HUES48 (cell line): ENCODE measurements at regions not wholly inside any gene's neighbourhood (a gene's known extent, or its start where the extent isn't known, plus 50 kb on each side); places are given as distances from the start of the nearest gene placed in this dataset.

Experiments used
- H3K27ac ChIP-seq: one replicate; pipeline ENCODE4 v1.7.0; 2013; ENCODE audit warnings: low read depth, low read length, inconsistent platforms
- H3K27me3 ChIP-seq: 2 replicates; pipeline ENCODE4 v1.6.1; 2013; ENCODE audit warnings: mild to moderate bottlenecking, low read length; ENCODE audit not compliant: control insufficient read depth, insufficient read depth
- H3K36me3 ChIP-seq: 2 replicates; pipeline ENCODE4 v1.6.1; 2013; ENCODE audit warnings: low read length; ENCODE audit not compliant: control insufficient read depth, insufficient read depth
- H3K4me1 ChIP-seq: 2 replicates; pipeline ENCODE4 v1.6.1; 2013; ENCODE audit warnings: mild to moderate bottlenecking, low read length; ENCODE audit not compliant: control insufficient read depth, insufficient read depth
- H3K4me3 ChIP-seq: 2 replicates; pipeline ENCODE4 v1.5.1; 2013; ENCODE audit warnings: mild to moderate bottlenecking, low read depth, low read length
- H3K9ac ChIP-seq: 2 replicates; pipeline ENCODE4 v1.6.1; 2013; ENCODE audit warnings: mild to moderate bottlenecking, low read depth, low read length, moderate library complexity
- H3K9me3 ChIP-seq: 2 replicates; pipeline ENCODE4 v1.6.1; 2013; ENCODE audit warnings: low read length; ENCODE audit not compliant: control insufficient read depth, insufficient read depth

DNA sequence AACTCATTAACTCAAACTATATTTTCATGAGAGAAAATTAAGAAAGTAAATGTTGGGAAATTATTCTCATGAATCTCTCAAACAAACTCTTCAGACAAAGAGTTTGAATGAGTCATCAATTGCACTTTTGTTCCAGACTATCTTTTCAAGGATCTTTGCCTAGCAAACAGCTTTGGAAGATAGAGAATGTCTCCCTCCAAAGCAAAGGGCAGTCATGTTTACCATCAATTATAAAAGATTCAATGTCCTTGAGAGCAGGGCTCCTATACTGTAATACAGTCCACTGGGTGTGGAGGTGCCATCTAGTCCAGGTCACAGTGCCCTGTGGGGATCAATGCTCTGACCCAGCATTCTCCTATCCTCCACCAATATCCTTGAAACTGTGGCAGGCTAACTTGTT lies 1429.3 kb downstream of the EFNA5 start:
- Histone ChIP-seq H3K27ac (no peak overlapping the region), H3K27me3 (no peaks in the 10 kb centered on the region), H3K9ac (no peak overlapping the region), H3K4me1 (no peaks in the 10 kb centered on the region), H3K4me3 (no peak overlapping the region), H3K36me3 (no peaks in the 10 kb centered on the region), H3K9me3 (no peaks in the 10 kb centered on the region)

GRCh38 chr5:106205916-106206571 lies 1464.7 kb downstream of the EFNA5 start:
- H3K4me3 ChIP-seq = no peak overlapping the region
- H3K9me3 ChIP-seq = no peaks in the 10 kb centered on the region
- H3K9ac ChIP-seq = no peak overlapping the region
- no peaks in the 10 kb centered on the region for H3K27me3 ChIP-seq
- no peaks in the 10 kb centered on the region for H3K36me3 ChIP-seq
- H3K27ac ChIP-seq = no peak overlapping the region
- H3K4me1 ChIP-seq = no peaks in the 10 kb centered on the region

GRCh38 chr5:106202035-106202434 lies 1468.7 kb downstream of the EFNA5 start:
- Histone ChIP-seq H3K27ac (no peak overlapping the region), H3K4me3 (no peak overlapping the region), H3K36me3 (no peaks in the 10 kb centered on the region), H3K9me3 (no peaks in the 10 kb centered on the region), H3K27me3 (no peaks in the 10 kb centered on the region), H3K4me1 (no peaks in the 10 kb centered on the region), H3K9ac (no peak overlapping the region)

GRCh38 chr5:106200971-106201370 lies 1469.8 kb downstream of the EFNA5 start:
- H3K9me3 ChIP-seq = no peaks in the 10 kb centered on the region
- no peak overlapping the region for H3K27ac ChIP-seq
- no peaks in the 10 kb centered on the region for H3K4me1 ChIP-seq
- H3K27me3 ChIP-seq = no peaks in the 10 kb centered on the region
- H3K36me3 ChIP-seq = no peaks in the 10 kb centered on the region
- no peak overlapping the region for H3K4me3 ChIP-seq
- H3K9ac ChIP-seq = no peak overlapping the region

GRCh38 chr5:106195679-106196474 lies 1474.9 kb downstream of the EFNA5 start:
- H3K27ac ChIP-seq = no peak overlapping the region
- no peaks in the 10 kb centered on the region for H3K27me3 ChIP-seq
- no peaks in the 10 kb centered on the region for H3K36me3 ChIP-seq
- H3K4me3 ChIP-seq = no peak overlapping the region
- no peaks in the 10 kb centered on the region for H3K9me3 ChIP-seq
- H3K4me1 ChIP-seq = no peaks in the 10 kb centered on the region
- no peak overlapping the region for H3K9ac ChIP-seq

DNA sequence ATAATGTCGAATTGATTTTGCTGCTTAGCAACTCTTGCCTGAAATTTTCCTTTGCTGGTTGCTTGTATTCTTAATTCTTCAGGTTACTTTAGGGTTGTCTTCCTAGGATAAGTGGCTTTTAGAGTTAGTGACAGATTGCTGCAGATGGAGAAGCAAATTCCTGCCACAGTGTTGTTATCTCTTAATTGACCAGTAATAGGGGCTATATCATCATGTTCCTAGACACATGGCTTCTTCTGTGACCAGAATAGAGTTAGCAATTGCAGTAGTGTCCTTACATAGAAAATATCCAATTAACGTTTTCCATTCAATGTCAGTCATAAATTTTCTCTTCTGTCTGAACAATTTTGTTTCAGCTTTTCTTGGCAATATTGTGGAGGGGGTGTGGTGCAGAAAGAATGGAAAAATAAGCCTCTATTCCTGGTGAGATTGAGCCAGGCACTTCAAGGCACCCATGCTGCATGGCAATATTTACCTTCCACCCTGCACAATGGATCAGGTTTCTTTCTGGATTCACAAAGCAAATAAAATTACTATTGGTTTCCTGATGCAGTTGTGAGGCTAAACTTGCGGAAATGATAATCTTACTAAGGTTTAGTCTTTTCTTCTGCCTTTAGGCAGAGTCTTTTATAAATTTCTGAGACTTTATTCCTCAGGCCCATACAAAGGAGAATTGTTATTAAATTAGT lies 1481.5 kb downstream of the EFNA5 start:
- Histone ChIP-seq H3K9ac (no peak overlapping the region), H3K36me3 (no peaks in the 10 kb centered on the region), H3K4me1 (no peaks in the 10 kb centered on the region), H3K27me3 (no peaks in the 10 kb centered on the region), H3K27ac (no peak overlapping the region), H3K9me3 (no peaks in the 10 kb centered on the region), H3K4me3 (no peak overlapping the region)

DNA sequence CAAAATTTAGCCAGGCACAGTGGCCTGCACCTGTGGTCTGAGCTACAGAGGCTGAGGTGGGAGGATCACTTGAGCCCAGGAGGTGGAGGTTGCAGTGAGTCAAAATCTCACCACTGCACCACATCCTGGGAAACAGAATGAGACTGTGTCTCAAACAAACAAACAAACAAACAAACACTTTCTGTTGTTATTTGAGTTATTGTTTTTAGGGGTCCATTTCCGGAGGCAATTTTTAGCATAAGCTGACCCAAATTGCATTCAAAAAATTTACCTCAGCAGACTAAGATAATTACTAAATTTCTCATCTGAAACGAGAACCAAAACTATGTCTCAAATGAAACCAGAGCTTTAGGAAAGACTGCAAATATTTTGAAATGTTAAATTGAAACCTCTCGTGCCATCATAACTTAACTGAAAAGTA lies 1485.1 kb downstream of the EFNA5 start:
- Histone ChIP-seq H3K36me3 (no peaks in the 10 kb centered on the region), H3K9ac (no peak overlapping the region), H3K4me1 (no peaks in the 10 kb centered on the region), H3K9me3 (no peaks in the 10 kb centered on the region), H3K4me3 (no peak overlapping the region), H3K27me3 (no peaks in the 10 kb centered on the region), H3K27ac (no peak overlapping the region)

DNA sequence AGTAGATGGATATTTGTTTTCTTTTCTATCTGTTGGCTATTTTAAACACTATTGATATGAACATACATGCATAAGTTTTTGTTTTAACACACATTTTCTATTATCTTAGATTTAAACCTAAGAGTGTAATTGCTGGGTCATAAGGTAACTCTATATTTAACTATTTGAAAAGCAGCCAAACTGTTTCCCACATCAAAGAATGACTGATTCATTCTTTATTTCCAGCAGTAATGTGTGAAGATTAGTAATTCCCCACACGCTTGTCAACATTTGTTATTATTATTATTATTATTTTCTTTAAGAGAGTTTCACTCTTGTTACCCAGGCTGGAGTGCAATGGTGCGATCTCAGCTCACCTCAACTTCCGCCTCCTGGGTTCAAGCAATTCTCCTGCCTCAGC lies 1495.8 kb downstream of the EFNA5 start:
- no peaks in the 10 kb centered on the region for H3K4me1 ChIP-seq
- H3K27me3 ChIP-seq = no peaks in the 10 kb centered on the region

DNA sequence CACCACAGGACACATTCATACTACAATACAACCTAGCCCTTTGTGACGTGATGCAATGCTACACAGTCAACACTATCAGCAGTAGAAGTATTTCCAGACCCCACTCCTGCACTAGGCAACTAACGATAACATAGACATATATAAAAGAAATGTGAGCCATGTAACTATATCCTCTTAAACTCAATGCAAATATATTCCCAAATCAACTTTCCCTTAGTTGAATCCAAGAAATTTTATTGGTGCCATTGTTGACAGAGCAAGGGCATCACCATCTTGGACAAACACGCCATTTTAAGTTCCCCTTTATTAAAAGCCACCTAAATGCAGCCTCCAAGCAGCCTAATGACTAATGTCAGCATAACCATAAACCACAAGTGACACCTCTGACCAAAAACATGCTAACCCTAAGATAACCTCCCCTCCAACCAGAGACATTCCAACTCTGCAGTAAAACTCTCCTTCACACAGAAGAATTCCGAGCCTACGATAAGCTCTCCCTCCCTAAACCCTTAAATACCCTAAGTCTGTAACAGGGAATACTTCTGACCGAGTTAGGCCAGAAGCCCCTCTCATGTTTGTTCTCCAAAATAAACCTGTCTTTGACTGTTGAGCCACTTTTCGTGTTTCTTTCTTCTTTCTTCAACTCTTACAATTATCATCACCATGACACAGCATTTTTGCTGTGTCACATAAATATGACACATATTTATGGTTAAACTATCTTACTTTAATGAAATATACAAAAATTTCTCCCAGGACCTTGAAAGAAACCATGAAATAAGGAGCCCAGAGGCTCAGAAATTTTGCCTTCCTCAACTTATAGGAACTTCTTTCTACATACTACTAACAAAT lies 1497.8 kb downstream of the EFNA5 start:
- Histone ChIP-seq H3K4me3 (no peak overlapping the region), H3K9me3 (peaks cover 17% of the 10 kb centered on the region), H3K27me3 (no peaks in the 10 kb centered on the region), H3K4me1 (no peaks in the 10 kb centered on the region), H3K27ac (no peak overlapping the region), H3K36me3 (no peaks in the 10 kb centered on the region), H3K9ac (no peak overlapping the region)

More for the DNA sequence above, 1495.8 kb downstream of the EFNA5 start:
- Histone ChIP-seq H3K9ac (no peak overlapping the region), H3K9me3 (peaks cover 17% of the 10 kb centered on the region), H3K36me3 (no peaks in the 10 kb centered on the region), H3K4me3 (no peak overlapping the region), H3K27ac (no peak overlapping the region)

DNA sequence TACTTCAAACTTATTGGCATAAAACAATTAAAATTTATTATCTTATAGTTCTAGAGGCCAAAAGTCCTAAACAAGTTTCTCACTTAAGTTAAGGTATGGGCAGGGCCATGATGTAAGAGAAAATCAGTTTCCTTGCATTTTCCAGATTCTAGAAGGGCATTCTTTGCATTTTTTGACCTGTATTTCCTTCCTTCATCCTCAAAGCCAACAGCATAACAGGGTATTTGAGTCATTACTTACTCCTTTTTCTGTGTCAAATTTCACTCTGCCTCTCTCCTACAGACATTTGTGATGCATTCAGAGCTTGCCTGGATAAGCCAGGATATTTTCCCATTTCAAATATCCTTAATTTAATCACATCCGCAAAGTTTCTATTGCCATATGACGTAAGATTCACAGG lies 1499.0 kb downstream of the EFNA5 start:
- H3K9ac ChIP-seq = no peak overlapping the region
- H3K27me3 ChIP-seq = no peaks in the 10 kb centered on the region
- H3K36me3 ChIP-seq = no peaks in the 10 kb centered on the region
- H3K9me3 ChIP-seq = peaks cover 17% of the 10 kb centered on the region
- H3K4me3 ChIP-seq = no peak overlapping the region
- H3K4me1 ChIP-seq = no peaks in the 10 kb centered on the region
- no peak overlapping the region for H3K27ac ChIP-seq
